Upper lobe of left lung (tissue), 6 donors: ENCODE measurements at regions not wholly inside any gene's neighbourhood (a gene's known extent, or its start where the extent isn't known, plus 50 kb on each side); places are given as distances from the start of the nearest gene placed in this dataset.
A peak's percentile ranks its signal among the peaks of the same experiment; 100 is the strongest.
"Not testable (repeated sequence)": the region's sequence is repeated elsewhere in the genome, so short reads cannot be mapped to it uniquely, and the experiment has no call there.

Source experiments
- ATAC-seq, 2 donors: fragments of 200-7000 bp; cut with Tn5 transposase; one replicate each; pipeline ENCODE4 v1.9.1; 2022; ENCODE audit warnings: mild to moderate bottlenecking in 2 of 2, moderate library complexity in 2 of 2; ENCODE audit not compliant: low FRiP score in 2 of 2
- DNase-seq, 2 donors: peaks; one replicate each; pipeline ENCODE4 v3.0.0-alpha.2; 2019 to 2020
- H3K27ac ChIP-seq, 4 donors: fragments of 200-600 bp; sonication (generic); one replicate each; pipeline ENCODE4 v1.5.1; 2016 to 2019
- H3K27me3 ChIP-seq, 4 donors: fragments of 200-600 bp; sonication (generic); one replicate each; pipeline ENCODE4 v1.5.1; 2017 to 2019
- H3K36me3 ChIP-seq, 4 donors: fragments of 200-600 bp; sonication (generic); one replicate each; pipeline ENCODE4 v1.5.1; 2016 to 2019
- H3K4me1 ChIP-seq, 4 donors: fragments of 200-600 bp; sonication (generic); one replicate each; pipeline ENCODE4 v1.5.1; 2018 to 2019
- H3K4me3 ChIP-seq, 4 donors: fragments of 200-600 bp; sonication (generic); one replicate each; pipeline ENCODE4 v1.5.1; 2017 to 2019; ENCODE audit warnings: mild to moderate bottlenecking in 2 of 4, moderate library complexity in 1 of 4
- H3K9me3 ChIP-seq, 4 donors: fragments of 200-600 bp; sonication (generic); one replicate each; pipeline ENCODE4 v1.5.1; 2018 to 2019
- CTCF ChIP-seq, 6 experiments: fragments of 450-650 bp in 4 of 6; fragments of 200-600 bp in 2 of 6; sonication (generic) in 2 of 6; IDR thresholded peaks; one replicate each; pipeline ENCODE4 v1.5.1; 2016 to 2019; ENCODE audit warnings: antibody characterized with exemption in 6 of 6
- EP300 ChIP-seq, 4 donors: sonication (generic); formaldehyde crosslinking; IDR thresholded peaks; one replicate each; pipeline ENCODE4 v1.5.1; 2017; ENCODE audit warnings: antibody characterized with exemption in 4 of 4, control low read depth in 2 of 4
- POLR2A ChIP-seq, 4 donors: fragments of 450-650 bp; IDR thresholded peaks; one replicate each; pipeline ENCODE4 v1.5.1; 2016 to 2017; ENCODE audit warnings: antibody characterized with exemption in 4 of 4, mild to moderate bottlenecking in 2 of 4
- POLR2AphosphoS5 ChIP-seq, 2 donors: sonication (generic); formaldehyde crosslinking; IDR thresholded peaks; one replicate each; pipeline ENCODE4 v1.5.1; 2017; ENCODE audit warnings: antibody characterized with exemption in 2 of 2
- WGBS, 2 donors: methylation state at CpG; one replicate each; pipeline ENCODE4 v1.1.5; 2017 to 2018; 5-methylcytosine and 5-hydroxymethylcytosine counted together
- donor health status: DM: no; HTN: no; CAD: no; lungs with moderate emphysema.
- donor health status: DM: no; HTN: yes; CAD: no; lungs with severe emphysema.

GRCh38 chr6:120273411-120273810 is 923.9 kb upstream of the MAN1A1 start:
- no peak for ATAC-seq
- TF ChIP-seq EP300 (IDR thresholded peaks at IDR 0.05) (no peak), POLR2A (IDR thresholded peaks at IDR 0.05) (no peak)
- no peak overlapping the region for H3K4me3 ChIP-seq
- H3K27ac ChIP-seq = no peak overlapping the region
- no peaks in the 10 kb centered on the region for H3K4me1 ChIP-seq
- no peaks in the 10 kb centered on the region for H3K27me3 ChIP-seq
- DNase-seq = no peak
- no peaks in the 10 kb centered on the region for H3K36me3 ChIP-seq
- 81 to 87% methylated on average over 3 of the region's 3 CpGs for WGBS, 2 donors
- no peaks in the 10 kb centered on the region for H3K9me3 ChIP-seq

GRCh38 chr6:120272038-120272437 is 922.5 kb upstream of the MAN1A1 start:
- ATAC-seq (no peak), DNase-seq (no peak)
- no peaks in the 10 kb centered on the region for H3K36me3 ChIP-seq
- H3K9me3 ChIP-seq = no peaks in the 10 kb centered on the region
- no peak for TF ChIP-seq POLR2A (IDR thresholded peaks at IDR 0.05)
- no peak for TF ChIP-seq POLR2AphosphoS5 (IDR thresholded peaks at IDR 0.05)
- TF ChIP-seq EP300 (IDR thresholded peaks at IDR 0.05) = no peak
- no peak for TF ChIP-seq CTCF (IDR thresholded peaks at IDR 0.05)
- H3K4me3 ChIP-seq = no peak overlapping the region
- no peaks in the 10 kb centered on the region for H3K4me1 ChIP-seq
- no peak overlapping the region for H3K27ac ChIP-seq
- no peaks in the 10 kb centered on the region for H3K27me3 ChIP-seq

GRCh38 chr6:120268256-120268655 is 918.7 kb upstream of the MAN1A1 start:
- H3K4me1 ChIP-seq, ATAC-seq, H3K27me3 ChIP-seq, H3K9me3 ChIP-seq, H3K27ac ChIP-seq, H3K36me3 ChIP-seq, H3K4me3 ChIP-seq: not testable (repeated sequence)
- peak in 1 of 2 donors; percentile 53 for DNase-seq
- 85 to 100% methylated on average over 5 to 7 of the region's 9 CpGs for WGBS, 2 donors

- no peak for DNase-seq
- no peaks in the 10 kb centered on the region for H3K4me1 ChIP-seq
- TF ChIP-seq POLR2A (IDR thresholded peaks at IDR 0.05) (no peak), POLR2AphosphoS5 (IDR thresholded peaks at IDR 0.05) (no peak), CTCF (IDR thresholded peaks at IDR 0.05) (no peak), EP300 (IDR thresholded peaks at IDR 0.05) (no peak)
- no peaks in the 10 kb centered on the region for H3K27me3 ChIP-seq
- ATAC-seq = no peak
- H3K27ac ChIP-seq = no peak overlapping the region
- no peaks in the 10 kb centered on the region for H3K36me3 ChIP-seq
- no peaks in the 10 kb centered on the region for H3K9me3 ChIP-seq
- no peak overlapping the region for H3K4me3 ChIP-seq
- 83 to 98% methylated on average over 2 of the region's 2 CpGs for WGBS, 2 donors
These were observed 912.8 kb upstream of the MAN1A1 start for GRCh38 chr6:120262354-120262753.

DNA sequence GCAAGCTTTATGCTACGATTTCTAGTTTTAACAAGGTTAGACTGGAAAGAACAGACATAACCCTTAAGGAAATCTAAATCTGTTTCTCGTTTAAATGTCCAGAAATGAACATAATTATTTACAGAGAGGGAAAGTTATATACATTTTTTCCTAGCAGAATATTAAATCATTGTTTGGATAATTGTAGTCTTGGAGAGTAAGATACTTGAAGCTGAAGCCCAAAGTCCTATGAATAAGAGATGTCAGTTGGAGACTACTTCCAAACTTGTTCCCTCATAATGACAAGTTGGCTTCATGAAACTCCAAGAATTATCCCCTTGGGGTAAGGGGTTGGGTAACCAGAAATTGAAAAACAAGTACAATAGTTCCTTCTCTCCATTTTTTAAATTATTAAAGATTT is 911.1 kb upstream of the MAN1A1 start:
- no peak for DNase-seq
- H3K27ac ChIP-seq = no peak overlapping the region
- H3K4me1 ChIP-seq = no peaks in the 10 kb centered on the region
- TF ChIP-seq POLR2AphosphoS5 (IDR thresholded peaks at IDR 0.05) (no peak), CTCF (IDR thresholded peaks at IDR 0.05) (no peak), EP300 (IDR thresholded peaks at IDR 0.05) (no peak), POLR2A (IDR thresholded peaks at IDR 0.05) (no peak)
- H3K36me3 ChIP-seq = no peaks in the 10 kb centered on the region
- no peak overlapping the region for H3K4me3 ChIP-seq
- whole genome bisulfite sequencing, 2 donors = 67 to 74% methylated on average over 2 of the region's 2 CpGs
- no peaks in the 10 kb centered on the region for H3K27me3 ChIP-seq
- no peaks in the 10 kb centered on the region for H3K9me3 ChIP-seq
- ATAC-seq = no peak

DNA sequence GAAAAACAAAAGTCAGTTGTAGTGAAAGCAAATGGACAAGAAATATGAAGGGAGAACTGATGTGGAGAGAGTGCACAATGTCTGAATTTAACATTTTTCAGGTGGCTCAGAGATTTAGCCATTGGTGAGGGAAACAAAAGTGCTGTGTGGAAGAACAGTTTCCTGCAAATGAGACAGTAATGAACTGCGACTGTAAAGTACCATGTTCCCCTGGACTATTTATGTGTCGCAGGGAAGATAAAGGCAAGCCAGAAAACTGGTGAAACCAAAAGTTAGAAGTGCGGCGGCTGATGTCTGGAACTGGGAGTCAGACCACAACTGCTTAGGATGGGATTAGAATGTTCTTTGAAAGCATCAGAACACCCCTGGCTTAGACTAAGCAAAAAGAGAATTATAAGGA is 905.1 kb upstream of the MAN1A1 start:
- 82 to 92% methylated on average over 4 of the region's 4 CpGs for WGBS, 2 donors
- no peaks in the 10 kb centered on the region for H3K27me3 ChIP-seq
- H3K4me3 ChIP-seq = no peak overlapping the region
- no peaks in the 10 kb centered on the region for H3K4me1 ChIP-seq
- TF ChIP-seq CTCF (IDR thresholded peaks at IDR 0.05) (no peak), POLR2A (IDR thresholded peaks at IDR 0.05) (no peak)
- H3K9me3 ChIP-seq = no peaks in the 10 kb centered on the region
- no peak for DNase-seq
- no peaks in the 10 kb centered on the region for H3K36me3 ChIP-seq
- H3K27ac ChIP-seq = no peak overlapping the region
- ATAC-seq = no peak
